Bronchial epithelial cell (primary cell): ENCODE measurements at regions not wholly inside any gene's neighbourhood (a gene's known extent, or its start where the extent isn't known, plus 50 kb on each side); places are given as distances from the start of the nearest gene placed in this dataset.

Experiments
- DNase-seq: peaks from one replicate; pipeline ENCODE4 v3.0.0-alpha.2; 2010; ENCODE audit warnings: low read depth
- FAIRE-seq: peaks from 2 replicates; lab custom pipeline; 2011; peaks lifted over from hg19 to GRCh38; lab: Jason Lieb, UNC
- H3K27me3 ChIP-seq: 2 replicates; pipeline ENCODE4 v1.5.1; 2011; ENCODE audit warnings: low read length; ENCODE audit not compliant: control insufficient read depth, insufficient read depth
- H3K36me3 ChIP-seq: 2 replicates; pipeline ENCODE4 v1.5.1; 2011; ENCODE audit warnings: low read length; ENCODE audit not compliant: control insufficient read depth, insufficient read depth
- H3K4me3 ChIP-seq: 2 replicates; pipeline ENCODE4 v1.5.1; 2011; ENCODE audit warnings: mild to moderate bottlenecking, low read depth, low read length, control low read depth
- CTCF ChIP-seq: IDR thresholded peaks from 2 replicates; pipeline ENCODE4 v1.5.1; 2011; ENCODE audit warnings: mild to moderate bottlenecking, moderate library complexity, low read length, control low read depth, inconsistent platforms; ENCODE audit not compliant: insufficient read depth, severe bottlenecking

- no peak for FAIRE-seq
- no peak for TF ChIP-seq CTCF
- H3K27me3 ChIP-seq, result no peaks in the 10 kb centered on the region
- H3K36me3 ChIP-seq, result no peaks in the 10 kb centered on the region
- no peak overlapping the region for H3K4me3 ChIP-seq
- no peak for DNase-seq
Observed at GRCh38 chr11:39990421-39990831, 1469.0 kb downstream of the LRRC4C start.

- Histone ChIP-seq H3K27me3 (no peaks in the 10 kb centered on the region), H3K4me3 (no peak overlapping the region), H3K36me3 (no peaks in the 10 kb centered on the region)
- TF ChIP-seq CTCF, result no peak
- FAIRE-seq (no peak), DNase-seq (no peak)
Observed at GRCh38 chr11:39975091-39975490, 1484.4 kb downstream of the LRRC4C start.

- no peaks in the 10 kb centered on the region for H3K27me3 ChIP-seq
- H3K36me3 ChIP-seq, result no peaks in the 10 kb centered on the region
- TF ChIP-seq CTCF, result no peak
- DNase-seq, result no peak
- no peak for FAIRE-seq
- no peak overlapping the region for H3K4me3 ChIP-seq
Observed at GRCh38 chr11:39972461-39972860, 1487.0 kb downstream of the LRRC4C start.

GRCh38 chr11:39971938-39972337 is 1487.5 kb downstream of the LRRC4C start:
- Histone ChIP-seq H3K4me3 (no peak overlapping the region), H3K36me3 (no peaks in the 10 kb centered on the region), H3K27me3 (no peaks in the 10 kb centered on the region)
- TF ChIP-seq CTCF, result no peak
- FAIRE-seq (no peak), DNase-seq (no peak)

GRCh38 chr11:39968071-39968470 is 1491.4 kb downstream of the LRRC4C start:
- no peak for DNase-seq
- Histone ChIP-seq H3K36me3 (no peaks in the 10 kb centered on the region), H3K27me3 (no peaks in the 10 kb centered on the region), H3K4me3 (no peak overlapping the region)
- FAIRE-seq, result no peak
- no peak for TF ChIP-seq CTCF

GRCh38 chr11:39965701-39966100 is 1493.8 kb downstream of the LRRC4C start:
- H3K4me3 ChIP-seq, result no peak overlapping the region
- no peak for DNase-seq
- no peak for FAIRE-seq
- no peaks in the 10 kb centered on the region for H3K36me3 ChIP-seq
- no peaks in the 10 kb centered on the region for H3K27me3 ChIP-seq
- no peak for TF ChIP-seq CTCF
